ENCODE measurements at regions not wholly inside any gene's neighbourhood (a gene's known extent, or its start where the extent isn't known, plus 50 kb on each side); places are given as distances from the start of the nearest gene placed in this dataset.
"Not testable (repeated sequence)": the region's sequence is repeated elsewhere in the genome, so short reads cannot be mapped to it uniquely, and the experiment has no call there.

DNA sequence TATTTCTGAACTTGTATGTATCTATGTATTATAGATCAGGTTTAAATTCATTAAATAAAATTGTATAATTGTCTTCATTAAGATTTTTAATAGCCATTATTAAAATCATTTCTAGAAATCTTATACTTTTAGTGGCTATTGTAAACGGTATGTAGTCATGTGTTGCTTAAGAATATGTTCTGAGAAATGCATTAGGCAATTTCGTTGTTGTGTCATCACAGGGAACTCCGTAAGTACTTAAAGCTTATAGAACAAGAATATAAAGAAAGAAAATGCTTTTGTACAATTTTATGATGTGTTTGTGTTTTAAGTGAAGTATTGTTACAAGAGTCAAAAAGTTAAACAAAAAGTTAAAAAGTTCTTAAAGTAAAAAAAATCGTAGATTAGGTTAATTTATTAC lies 765.8 kb downstream of the METTL4 start:
- DNase-seq (ENCODE audit: low read depth in 3 of 3, low spot score in 1 of 3): no peak

GRCh38 chr18:1806884-1807615 lies 764.3 kb downstream of the METTL4 start:
- DNase-seq (ENCODE audit: low read depth in 3 of 3, low spot score in 1 of 3): no peak

- DNase-seq (ENCODE audit: low read depth in 3 of 3, low spot score in 1 of 3): no peak
These were observed 760.0 kb downstream of the METTL4 start for GRCh38 chr18:1811282-1811681.

DNA sequence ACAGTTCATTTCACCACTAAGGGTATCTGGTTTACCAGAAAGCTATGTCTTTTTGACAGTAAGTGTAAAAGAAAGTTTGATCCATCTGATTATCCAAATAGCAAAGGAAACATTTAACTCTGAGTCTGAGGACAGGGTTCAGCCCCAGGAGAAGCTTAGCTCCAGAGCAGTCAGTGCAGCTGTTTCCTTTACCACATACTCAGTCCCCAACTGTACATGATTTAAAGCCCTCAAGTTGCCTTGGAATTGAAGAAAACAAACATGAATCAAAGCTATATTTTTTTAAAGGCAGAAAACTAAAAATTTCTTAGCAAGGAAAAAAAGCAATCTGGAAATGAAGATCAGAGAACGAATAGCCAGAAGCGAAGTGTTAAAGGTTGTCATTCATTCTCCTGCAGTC lies 746.0 kb downstream of the METTL4 start:
- no peak for DNase-seq (ENCODE audit: low read depth in 3 of 3, low spot score in 1 of 3)

- no peak for DNase-seq (ENCODE audit: low read depth in 3 of 3, low spot score in 1 of 3)
These were observed 730.4 kb downstream of the METTL4 start for GRCh38 chr18:1840878-1841277.

DNA sequence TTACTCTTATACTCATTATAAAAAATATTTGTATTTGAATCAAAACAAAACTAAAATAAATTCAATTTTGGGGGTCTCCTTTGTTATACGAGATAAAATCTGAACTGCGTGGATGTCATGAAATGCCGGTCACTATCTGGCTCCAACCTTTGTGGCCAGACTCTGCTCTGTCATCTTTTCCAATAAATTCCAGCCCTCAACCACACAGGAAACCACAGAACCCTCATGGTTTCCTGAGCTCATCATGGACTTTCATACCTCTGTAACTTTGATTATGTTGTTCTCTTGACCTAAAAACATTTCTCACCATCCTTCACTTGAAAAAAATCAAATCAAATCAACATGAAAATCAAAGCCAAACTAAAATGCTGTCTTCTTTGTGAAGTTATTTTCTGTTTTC lies 724.7 kb downstream of the METTL4 start:
- no peak for DNase-seq (ENCODE audit: low read depth in 3 of 3, low spot score in 1 of 3)

DNA sequence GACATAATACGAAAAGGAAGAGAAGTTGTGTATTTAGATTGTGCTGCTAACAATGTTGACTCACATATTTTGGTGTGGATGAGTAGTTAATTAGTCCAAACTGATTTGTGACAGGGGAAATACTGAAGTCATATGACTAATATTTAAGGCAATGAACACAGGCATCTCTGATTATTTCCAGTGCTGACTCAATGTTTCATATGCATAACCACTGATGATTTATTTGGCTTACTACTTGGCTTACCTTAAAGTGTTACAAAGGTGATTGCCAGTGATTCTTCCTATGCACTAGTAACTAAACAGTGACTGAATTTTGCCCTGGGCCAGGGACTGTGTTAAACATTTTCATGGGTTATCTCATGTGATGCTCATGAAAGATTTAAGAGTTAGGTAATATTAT lies 722.6 kb downstream of the METTL4 start:
- no peak for DNase-seq (ENCODE audit: low read depth in 3 of 3, low spot score in 1 of 3)

- no peak for DNase-seq (ENCODE audit: low read depth in 3 of 3, low spot score in 1 of 3)
These were observed 721.9 kb downstream of the METTL4 start for GRCh38 chr18:1849386-1849785.

- DNase-seq (ENCODE audit: low read depth in 3 of 3, low spot score in 1 of 3): not testable (repeated sequence)
These were observed 714.0 kb downstream of the METTL4 start for GRCh38 chr18:1857281-1857680.

DNA sequence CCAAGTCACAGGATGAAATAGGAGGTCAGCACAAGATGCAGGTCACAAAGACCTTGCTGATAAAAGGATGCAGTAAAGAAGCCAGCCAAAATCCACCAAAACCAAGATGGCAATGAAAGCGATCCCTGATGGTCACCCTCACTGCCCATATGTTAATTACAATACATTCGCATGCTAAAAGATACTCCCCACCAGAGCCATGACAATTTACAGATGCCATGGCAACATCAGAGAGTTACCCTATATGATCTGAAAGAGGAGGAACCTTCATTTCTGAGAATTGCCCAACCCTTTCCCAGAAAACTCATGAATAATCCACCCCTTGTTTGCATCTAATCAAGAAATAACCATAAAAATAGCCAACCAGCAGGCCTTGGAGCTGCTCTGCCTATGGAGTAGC lies 709.8 kb downstream of the METTL4 start:
- DNase-seq (ENCODE audit: low read depth in 3 of 3, low spot score in 1 of 3): no peak

DNA sequence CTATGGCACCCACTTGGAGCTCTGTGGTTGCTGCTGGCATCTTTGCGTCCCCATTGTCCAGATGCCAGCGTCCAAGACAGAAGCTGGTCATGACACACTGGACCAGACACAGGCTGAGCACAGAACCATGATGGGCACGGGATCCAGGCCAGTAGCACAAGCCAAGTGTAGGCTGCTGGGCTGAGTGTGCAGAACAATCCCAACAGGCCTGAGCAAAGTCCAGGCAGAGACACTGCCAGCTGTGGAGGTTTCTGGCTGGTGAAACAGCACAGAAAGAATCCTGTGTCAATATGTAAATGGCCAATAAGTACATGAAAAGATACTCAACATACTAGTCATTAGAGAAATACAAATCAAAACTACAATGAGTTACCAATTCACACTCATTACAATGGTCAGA lies 705.4 kb downstream of the METTL4 start:
- no peak for DNase-seq (ENCODE audit: low read depth in 3 of 3, low spot score in 1 of 3)

DNA sequence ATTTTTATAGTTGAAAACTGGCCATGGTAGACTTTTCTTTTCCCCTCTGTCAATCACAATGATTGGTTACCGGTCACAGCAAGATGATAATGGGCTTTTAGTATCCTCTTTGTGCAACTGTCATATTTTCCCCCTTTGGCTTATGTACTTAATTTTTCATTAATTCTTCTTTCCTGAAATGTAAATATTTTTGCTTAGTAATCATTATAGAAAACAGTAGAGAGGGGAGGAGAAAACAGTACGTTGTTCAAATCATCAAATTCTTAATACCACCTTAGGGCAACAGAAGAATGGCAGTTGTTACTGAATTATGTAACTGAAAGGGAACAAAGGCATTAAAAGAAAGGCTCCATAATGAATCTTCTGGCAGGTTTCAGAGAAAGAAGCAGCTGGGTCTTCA lies 699.0 kb downstream of the METTL4 start:
- DNase-seq (ENCODE audit: low read depth in 3 of 3, low spot score in 1 of 3): no peak

- no peak for DNase-seq (ENCODE audit: low read depth in 3 of 3, low spot score in 1 of 3)
These were observed 696.1 kb downstream of the METTL4 start for GRCh38 chr18:1875219-1875618.

GRCh38 chr18:1884623-1885022 lies 686.7 kb downstream of the METTL4 start:
- DNase-seq (ENCODE audit: low read depth in 3 of 3, low spot score in 1 of 3): no peak

GRCh38 chr18:1891641-1892040 lies 679.7 kb downstream of the METTL4 start:
- DNase-seq (ENCODE audit: low read depth in 3 of 3, low spot score in 1 of 3): no peak

- DNase-seq (ENCODE audit: low read depth in 3 of 3, low spot score in 1 of 3): no peak
These were observed 679.1 kb downstream of the METTL4 start for GRCh38 chr18:1892191-1892590.

DNA sequence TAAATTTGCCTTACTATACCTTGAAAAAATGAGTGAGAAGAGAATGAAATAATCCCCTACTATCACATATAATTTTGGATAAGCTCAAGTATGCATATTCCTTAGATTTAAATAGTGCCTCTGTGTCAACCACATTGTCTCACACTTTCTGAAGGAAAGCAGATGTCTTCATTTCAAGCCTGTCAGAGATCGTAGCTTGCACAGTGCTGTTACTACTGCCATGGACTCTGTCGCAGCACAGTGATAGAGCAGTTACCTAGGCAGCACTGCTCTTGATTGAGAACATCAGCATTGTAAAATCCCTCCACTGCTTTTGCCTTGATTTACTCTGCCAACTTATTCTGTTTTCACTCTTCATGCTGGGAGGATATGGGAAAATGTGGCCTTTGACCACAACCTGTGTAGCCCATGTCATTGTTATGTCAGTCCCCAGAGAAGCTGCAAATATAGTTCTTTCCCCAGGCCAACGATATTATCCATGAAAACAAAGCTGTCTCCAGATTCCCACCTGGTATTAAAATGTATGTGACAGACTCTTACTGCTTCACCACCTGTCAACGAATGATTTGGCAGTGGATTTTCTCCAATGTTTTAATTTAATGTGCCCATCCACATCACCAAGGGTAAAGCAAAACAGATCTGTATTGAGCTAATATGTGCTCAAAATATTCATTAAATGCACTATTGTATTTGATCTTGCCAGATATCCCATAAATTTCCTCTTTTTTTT lies 675.7 kb downstream of the METTL4 start:
- no peak for DNase-seq (ENCODE audit: low read depth in 3 of 3, low spot score in 1 of 3)

- DNase-seq (ENCODE audit: low read depth in 3 of 3, low spot score in 1 of 3): no peak
These were observed 664.9 kb downstream of the METTL4 start for GRCh38 chr18:1906421-1906820.

DNA sequence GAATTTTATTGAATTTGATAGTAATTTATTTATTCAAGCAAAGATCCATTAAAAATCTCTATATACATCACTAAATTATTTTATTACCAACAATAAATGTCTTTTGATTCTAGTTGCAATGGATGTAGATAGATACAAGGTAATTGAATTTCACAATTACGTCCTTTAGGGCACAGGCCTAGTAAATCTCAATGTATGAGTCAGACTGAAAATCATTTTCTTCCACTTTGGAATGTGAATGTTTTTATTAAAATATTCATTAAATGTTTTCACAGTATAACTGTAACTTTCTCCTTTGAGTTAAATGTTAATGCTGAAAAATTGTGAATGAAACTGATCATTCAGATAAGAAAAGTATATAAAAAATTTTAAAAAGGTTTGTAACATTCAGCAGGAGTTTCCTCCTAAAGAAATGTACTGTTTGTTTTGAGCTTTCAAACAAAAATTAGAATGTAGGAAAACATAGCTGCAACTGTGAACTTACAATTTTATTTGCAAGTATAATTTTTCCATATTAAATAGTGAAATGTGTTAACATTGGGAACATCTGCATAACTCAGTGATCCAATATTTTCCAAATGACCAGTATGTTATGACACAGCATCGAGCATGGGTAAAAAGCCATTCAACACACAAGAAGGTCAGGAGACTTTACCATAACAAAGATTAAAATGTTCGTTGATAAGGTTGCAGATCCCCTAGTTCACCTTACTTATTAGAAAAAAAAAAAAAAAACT lies 663.7 kb downstream of the METTL4 start:
- DNase-seq (ENCODE audit: low read depth in 3 of 3, low spot score in 1 of 3): no peak

GRCh38 chr18:1914489-1914888 lies 656.8 kb downstream of the METTL4 start:
- no peak for DNase-seq (ENCODE audit: low read depth in 3 of 3, low spot score in 1 of 3)

DNA sequence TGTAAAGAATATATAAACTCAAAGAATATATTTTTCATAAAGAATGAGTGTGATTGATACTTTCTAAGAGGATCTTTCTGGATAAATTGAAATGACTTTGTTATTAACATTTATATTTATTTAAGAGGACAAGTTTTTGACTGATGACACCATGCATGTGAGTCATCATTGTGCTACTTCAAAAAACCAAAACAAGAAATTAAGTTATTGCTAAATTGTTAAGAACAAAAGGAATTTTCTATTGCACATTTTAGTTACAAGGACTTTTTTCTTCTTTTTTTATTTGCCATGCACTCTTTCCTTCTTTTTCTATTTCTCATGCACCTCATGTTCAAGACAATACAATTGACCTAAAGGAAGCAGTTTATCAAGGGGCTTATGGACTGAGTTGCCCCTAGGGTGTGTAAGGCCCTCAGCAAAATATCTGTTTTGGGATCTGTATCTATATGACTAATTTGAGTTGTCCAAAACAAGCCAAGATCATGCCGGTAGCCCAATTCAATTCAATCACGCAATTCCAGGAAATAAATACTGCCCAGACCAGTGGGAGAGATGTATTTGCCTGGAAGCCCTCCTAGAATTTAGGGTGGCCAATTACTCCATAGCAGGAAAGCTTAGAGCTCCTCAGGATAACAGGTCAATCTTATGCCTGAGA lies 654.3 kb downstream of the METTL4 start:
- no peak for DNase-seq (ENCODE audit: low read depth in 3 of 3, low spot score in 1 of 3)

GRCh38 chr18:1917569-1917968 lies 653.7 kb downstream of the METTL4 start:
- DNase-seq (ENCODE audit: low read depth in 3 of 3, low spot score in 1 of 3): no peak
